GM19025 (cell line): ENCODE measurements at regions not wholly inside any gene's neighbourhood (a gene's known extent, or its start where the extent isn't known, plus 50 kb on each side); places are given as distances from the start of the nearest gene placed in this dataset.

Source experiments
- ATAC-seq: cut with Tn5 transposase; IDR thresholded peaks from one replicate; pipeline ENCODE4 v1.9.1; 2021; ENCODE audit warnings: mild to moderate bottlenecking, low read depth, moderate library complexity; ENCODE audit not compliant: unreplicated experiment

- ATAC-seq, result no peak
Observed at GRCh38 chr6:21840428-21840827, 246.9 kb downstream of the SOX4 start.

- ATAC-seq, result no peak
Observed at GRCh38 chr6:21842875-21843645, 249.5 kb downstream of the SOX4 start.

- ATAC-seq, result no peak
Observed at GRCh38 chr6:21844120-21844917, 250.8 kb downstream of the SOX4 start.

DNA sequence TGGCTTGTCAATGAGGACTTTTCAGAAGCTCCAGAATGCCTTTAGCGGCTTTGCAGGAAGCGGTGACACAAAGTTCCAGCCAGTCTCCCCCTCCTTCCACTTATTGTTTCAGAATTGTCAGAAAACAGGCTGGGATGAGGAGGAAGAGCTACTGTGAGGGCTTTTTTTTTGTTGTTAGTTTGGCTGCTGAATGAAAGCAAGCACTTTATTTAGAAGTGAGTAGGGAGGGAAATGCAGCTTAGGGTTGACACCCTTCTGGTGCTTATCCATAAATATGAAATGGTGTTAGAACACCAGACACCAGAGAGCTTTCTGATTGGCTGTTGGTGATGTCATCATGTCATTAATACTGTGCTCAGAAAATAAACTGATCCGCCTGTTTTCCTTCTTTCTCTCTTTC is 251.5 kb downstream of the SOX4 start:
- no peak for ATAC-seq

DNA sequence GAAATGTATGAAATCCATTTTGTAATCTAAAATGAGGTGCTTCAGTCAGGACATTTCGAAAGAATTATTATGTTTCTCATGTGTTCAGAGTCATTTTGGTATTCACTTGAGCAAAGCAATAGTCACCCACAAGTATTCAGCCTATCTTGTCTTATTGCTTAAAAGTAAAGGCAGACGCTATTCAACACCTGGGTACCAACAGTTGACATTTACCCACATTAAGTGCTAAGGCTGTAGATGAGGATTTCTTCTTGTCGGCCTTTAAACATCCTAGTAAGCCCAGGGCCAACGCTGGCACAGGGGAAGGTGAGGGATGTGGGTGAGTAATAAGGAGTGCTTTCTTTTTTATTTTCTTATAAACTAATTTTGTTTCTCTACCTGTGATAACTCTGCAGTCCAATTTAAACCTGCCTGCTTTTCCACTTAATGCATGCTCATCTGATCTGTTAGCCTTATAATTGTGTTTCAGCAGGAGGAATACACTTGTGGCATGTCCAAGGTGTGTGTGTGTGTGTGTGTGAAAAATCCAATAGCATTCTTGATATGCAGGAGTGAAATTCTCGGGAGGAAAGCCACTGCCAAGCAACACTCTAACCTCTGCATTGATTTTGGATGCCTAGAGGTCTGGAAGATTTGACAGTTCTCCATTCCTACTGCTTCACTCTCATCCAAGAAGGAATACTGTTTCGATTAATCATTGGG is 252.0 kb downstream of the SOX4 start:
- ATAC-seq, result no peak

DNA sequence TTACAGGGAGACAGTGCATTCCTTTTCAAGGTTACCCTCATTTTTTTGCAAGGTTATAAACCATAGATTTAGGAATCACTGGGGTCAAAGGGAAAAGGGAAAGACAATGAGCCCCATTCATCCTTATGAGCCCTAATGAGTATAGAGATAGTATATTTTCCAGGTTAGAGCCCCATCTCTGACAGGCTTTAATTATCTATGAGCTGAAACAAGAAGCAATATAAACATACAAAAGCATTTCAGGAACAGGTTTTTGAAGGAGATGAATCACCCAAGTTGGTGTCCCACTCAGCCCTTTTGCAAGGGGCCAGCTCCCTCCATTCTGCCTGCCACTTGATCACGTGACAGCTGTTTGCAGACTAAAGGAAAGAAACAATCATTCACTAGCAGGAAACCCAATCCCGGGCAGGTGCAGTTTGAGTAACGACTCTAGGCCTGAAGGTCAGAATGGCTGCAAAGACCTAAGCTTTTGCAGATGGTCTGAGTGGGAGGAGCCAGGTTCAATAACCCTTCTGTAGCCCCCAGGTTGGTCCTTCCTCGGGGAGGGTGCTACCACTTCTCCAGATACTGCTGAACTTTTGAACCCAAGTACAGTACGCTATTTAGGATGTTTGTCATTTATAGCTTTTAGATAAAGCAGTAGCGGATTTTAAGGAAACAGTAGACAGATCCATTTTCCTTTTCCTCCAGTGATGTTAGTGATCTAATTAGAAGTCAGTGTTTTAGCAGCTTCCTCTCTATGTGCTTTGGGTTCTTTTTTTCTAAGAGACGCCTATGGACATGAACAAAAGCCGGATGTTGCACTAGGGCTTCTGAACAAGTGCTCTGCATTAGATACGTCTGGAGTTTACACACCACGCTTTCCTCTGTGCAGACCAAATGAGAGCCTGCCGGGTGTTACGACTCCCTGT is 253.2 kb downstream of the SOX4 start:
- no peak for ATAC-seq

DNA sequence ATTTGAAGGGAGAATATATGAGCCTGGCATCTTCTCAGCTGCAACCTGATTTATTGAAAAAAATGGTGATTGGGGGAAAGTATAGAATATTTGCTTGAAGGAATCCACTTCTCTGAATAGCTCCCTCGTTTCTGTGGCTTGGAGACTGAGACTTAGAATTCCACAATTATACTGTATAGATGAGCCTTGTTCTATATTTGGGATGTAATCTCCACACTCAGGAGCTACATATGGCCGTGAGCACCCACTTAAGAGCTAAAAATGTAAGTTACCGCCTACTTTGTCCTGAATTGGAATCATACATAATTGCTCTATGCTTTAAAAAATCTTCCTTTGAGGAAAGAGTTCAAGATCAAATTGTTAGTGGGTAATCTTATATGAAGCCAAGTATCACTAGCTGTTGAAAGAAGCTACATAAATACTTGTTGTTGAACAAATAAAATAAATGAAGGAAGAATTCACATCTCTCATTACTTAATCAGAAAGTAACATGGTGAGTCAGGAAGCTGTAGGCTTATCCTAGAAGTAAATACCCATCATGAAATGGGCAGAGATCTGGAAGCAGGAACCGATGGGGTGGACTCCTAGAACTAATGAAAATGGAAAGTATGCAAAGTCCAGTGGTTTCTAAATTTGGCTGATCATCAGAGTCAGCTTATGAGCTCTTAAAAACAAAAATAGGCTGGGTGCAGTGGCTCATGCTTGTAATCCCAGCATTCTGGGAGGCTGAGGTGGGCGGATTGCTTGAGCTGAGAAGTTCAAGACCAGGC is 254.3 kb downstream of the SOX4 start:
- no peak for ATAC-seq

DNA sequence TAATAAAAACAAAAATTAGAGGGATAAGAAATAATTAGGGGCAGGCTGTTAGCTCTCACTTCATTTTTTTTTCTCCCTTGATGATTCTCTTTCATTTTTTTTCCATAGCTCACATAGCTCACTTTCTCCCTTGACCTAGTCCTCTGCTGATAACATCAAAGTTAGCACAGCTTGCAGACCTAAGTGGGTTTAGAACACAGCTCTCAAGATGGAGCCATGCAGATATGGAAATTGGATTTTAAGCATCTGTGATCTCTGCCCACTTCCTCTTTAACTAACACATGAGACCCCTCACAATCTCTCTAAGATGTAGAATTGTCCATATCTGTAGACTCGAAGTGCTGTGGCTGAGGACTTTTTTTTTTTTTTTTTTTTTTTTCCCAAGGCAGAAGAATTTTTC is 257.1 kb downstream of the SOX4 start:
- no peak for ATAC-seq

DNA sequence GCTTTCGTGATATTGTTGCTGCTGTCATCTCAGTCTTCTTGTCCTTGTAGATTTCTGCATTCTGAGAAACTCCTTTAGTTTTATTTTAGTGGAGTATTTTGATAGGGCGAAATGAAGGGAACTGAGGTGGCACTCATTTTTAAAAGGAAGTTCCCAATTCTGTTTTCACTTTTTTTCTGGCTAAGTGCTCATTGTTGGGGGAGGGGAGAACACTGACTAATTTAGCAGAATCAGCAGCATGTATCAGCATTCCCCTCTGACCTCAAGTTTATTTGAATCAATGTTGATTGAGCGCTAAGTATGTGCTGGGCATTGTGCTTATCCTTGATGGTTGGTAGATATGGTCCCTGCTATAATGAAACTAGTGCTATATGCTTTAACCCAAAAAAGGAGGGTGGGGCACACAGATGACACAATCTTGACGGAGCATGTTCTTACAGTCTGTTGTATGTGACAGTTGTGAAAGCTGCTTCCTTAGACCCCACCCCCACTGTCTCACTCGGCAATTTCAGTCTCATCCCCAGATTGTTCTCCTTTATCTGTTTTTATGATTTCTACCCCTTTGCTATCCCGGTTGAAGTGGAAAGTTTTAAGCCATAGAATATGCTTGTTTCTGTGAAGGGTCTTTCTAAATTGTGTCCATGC is 262.4 kb downstream of the SOX4 start:
- ATAC-seq, result no peak

DNA sequence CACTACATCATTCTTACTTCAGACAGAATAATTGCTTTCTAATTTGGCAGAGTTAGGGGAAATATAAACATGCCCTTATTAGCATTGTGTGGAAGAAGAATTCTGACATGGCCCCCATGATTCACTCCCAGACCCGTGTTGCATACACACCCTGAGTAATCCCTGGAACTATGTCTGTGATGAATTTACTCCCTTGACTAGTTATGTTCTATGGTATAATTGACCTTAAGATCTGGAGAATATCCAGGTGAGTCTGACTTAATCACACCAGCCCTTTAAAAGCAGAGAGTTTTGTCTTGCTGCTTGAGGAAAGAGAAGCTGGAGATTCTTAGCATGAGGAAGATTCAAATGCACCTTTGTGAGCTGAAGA is 262.9 kb downstream of the SOX4 start:
- no peak for ATAC-seq

GRCh38 chr6:21856844-21857243 is 263.3 kb downstream of the SOX4 start:
- ATAC-seq, result no peak

DNA sequence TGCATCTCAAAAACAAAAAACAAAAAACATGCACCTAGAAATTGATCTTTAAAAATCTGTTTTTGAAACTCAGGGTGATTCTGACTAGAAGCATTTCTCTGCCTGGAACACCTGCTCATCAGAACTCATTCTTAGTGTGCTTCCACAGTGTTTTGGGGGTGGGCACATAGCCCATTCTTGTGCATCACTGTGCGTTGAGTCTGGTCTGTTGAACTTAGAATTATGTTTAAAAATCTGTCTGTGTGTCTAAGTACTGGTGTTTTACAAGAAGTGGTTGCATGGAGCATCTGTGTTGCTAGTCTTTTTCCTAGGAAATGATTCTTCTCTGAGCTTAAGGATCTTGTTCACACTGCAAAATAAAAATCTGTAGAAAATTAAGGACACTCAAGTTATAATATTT is 264.5 kb downstream of the SOX4 start:
- no peak for ATAC-seq

DNA sequence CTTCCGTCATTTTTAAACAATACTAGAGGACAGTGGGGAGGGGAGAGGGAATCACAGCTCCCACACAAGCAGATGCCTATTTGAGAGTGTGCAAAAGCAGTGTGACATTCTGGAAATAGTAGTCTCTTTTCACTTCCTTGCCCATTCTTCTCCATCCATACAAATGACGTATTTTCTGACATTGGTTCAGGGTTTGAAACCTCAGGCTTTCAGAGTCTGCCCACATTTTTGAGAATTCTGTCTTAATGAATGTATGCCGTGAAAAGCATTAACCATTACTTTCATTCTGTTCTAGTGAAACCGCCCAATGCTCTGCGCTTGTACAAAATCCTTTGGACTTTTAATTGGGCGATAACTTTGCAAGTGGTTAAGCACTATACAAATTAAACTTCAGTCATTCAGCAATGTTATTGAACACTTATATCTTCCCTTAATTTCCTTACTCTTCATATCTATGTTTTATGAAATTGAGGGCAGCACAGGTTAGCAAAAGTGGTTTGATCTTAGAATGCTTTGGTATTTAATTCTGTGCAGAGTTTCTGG is 265.7 kb downstream of the SOX4 start:
- ATAC-seq, result no peak

DNA sequence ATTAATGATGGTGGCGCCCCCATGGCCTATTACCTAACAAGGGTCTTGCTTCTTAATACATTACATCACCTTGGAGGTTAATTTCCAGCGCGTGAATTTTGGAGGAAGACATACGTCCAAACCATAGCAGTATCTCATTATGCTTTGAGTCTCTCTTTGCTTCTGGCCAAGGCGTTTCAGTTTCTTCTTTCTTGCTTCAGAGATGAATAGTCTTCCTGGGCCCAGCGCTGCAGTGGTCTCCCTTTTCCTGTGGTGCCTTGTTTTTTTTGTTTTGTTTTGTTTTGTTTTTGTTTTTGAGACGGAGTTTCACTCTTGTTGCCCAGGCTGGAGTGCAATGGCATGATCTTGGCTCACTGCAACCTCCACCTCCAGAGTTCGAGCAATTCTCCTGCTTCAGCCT is 268.4 kb downstream of the SOX4 start:
- ATAC-seq, result no peak

DNA sequence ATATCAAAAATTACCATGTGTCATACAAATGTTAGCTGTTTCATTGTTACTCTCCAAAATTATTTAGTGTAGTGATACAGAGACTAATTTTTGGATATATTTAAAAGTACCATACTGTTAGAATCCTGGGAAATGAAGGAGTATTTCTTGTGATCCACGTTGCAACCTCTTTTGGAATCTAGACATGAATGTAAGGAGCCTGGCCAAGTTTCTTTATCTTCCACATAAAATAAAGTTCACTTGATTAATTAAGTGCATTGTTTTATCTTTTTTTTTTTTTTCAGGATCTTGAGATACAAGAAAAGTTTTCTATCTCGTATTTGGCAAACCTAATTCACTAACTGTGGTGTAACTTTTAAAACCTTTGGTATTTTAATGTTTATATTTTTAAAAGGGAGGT is 270.7 kb downstream of the SOX4 start:
- no peak for ATAC-seq

DNA sequence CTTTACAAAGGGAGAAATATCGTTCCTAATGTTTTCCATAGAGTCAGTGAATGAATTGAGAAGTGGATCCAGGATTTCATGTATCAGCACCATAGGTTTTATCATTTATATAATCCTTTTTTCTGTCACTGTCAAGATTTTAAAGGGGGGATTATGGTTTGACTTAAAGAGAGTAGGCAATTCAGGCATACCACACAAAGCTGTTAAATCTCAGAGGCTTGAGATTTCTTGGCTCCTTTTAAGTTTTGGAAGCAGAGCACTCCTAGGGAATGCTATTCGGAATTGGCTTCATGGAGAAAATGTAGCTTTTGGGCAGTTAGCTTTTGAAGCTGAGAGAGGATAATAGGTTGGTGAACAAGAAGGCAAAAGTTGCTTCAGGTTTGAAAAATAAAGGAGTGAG is 274.7 kb downstream of the SOX4 start:
- no peak for ATAC-seq

- no peak for ATAC-seq
Observed at GRCh38 chr6:21869085-21869771, 275.7 kb downstream of the SOX4 start.

DNA sequence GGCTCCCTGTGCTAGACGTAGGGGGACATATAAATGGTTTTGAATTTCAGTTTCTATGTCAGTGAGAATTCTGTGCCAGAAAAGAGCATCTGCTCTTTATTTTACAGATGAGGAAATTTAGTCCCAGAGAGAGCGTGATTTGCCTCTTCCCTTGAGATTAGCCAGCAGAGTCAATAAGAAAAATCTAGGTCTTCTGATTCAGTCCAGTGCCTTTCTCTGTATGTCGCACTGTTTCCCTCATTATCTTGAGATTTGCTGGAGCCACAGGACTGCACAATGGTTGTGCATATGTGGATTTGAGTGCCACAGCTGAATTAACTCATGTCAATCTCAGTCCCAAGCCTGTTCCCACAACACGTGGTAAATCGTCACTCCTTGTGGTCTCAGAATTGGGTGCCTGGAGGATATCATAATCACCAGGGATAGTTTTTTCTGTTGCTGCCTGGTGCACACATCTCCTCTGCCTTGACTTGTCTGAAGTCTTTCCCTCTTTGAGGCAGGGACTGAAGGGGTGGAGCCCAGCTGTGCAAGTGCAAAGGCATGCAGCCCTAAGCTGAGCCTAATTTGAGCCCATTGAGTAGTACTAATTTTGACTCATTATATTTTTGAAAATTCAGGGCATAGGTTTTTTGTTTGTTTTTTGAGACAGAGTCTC is 276.7 kb downstream of the SOX4 start:
- ATAC-seq, result no peak
